ENCODE measurements at regions not wholly inside any gene's neighbourhood (a gene's known extent, or its start where the extent isn't known, plus 50 kb on each side); places are given as distances from the start of the nearest gene placed in this dataset.

GRCh38 chr9:18347386-18348082, 126.4 kb upstream of the ADAMTSL1 start:
- TF ChIP-seq, protein P1, sequence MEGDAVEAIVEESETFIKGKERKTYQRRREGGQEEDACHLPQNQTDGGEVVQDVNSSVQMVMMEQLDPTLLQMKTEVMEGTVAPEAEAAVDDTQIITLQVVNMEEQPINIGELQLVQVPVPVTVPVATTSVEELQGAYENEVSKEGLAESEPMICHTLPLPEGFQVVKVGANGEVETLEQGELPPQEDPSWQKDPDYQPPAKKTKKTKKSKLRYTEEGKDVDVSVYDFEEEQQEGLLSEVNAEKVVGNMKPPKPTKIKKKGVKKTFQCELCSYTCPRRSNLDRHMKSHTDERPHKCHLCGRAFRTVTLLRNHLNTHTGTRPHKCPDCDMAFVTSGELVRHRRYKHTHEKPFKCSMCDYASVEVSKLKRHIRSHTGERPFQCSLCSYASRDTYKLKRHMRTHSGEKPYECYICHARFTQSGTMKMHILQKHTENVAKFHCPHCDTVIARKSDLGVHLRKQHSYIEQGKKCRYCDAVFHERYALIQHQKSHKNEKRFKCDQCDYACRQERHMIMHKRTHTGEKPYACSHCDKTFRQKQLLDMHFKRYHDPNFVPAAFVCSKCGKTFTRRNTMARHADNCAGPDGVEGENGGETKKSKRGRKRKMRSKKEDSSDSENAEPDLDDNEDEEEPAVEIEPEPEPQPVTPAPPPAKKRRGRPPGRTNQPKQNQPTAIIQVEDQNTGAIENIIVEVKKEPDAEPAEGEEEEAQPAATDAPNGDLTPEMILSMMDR (IDR thresholded peaks at IDR 0.05; ENCODE audit: control insufficient read depth, insufficient read depth, low read depth, low read length, missing control alignments), result no peak
- no peak overlapping the region for H3K4me3 ChIP-seq (ENCODE audit: control insufficient read depth, low read depth, low read length)
- no peak for DNase-seq (ENCODE audit: low read depth)

DNA sequence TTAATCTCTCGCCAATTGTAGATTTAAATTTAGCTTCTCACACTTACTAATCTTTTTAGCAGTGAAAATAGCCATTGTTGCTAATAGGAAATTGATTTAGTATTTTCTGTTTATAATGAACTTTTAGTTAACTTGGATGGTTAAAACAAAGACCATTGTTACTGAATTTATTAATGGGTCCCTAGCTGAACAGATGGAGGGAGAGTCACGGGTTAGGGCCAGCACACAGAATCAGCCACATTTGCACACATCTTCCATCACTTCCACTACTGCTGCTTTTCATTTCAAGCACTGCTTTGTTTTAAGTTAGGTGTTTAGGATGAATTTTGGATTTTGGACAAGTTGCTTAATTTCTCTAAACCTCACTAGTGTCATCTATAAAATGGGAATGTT, 125.9 kb upstream of the ADAMTSL1 start:
- TF ChIP-seq, protein P1 (IDR thresholded peaks at IDR 0.05; ENCODE audit: control insufficient read depth, insufficient read depth, low read depth, low read length, missing control alignments), result no peak
- no peak for DNase-seq (ENCODE audit: low read depth)
- H3K4me3 ChIP-seq (ENCODE audit: control insufficient read depth, low read depth, low read length), result no peak overlapping the region

DNA sequence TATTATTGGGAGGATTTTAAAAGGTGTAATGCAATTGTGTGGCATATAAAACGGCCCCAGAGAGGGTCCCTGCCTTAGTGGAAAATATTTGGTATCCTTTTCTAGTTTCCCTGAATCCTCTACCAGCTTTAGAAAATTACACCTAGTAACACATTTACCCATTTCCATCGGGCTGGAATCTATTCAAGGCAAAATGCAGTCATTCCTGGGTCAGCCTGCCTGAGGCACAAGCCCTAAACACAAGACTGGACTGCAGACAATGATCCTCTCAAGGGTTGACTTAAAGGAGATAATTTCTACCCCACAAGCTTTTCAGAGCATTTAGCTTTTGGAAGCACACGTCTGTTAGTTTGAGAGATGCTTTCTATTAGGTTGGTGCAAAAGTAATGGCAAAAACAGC, 124.4 kb upstream of the ADAMTSL1 start:
- H3K4me3 ChIP-seq (ENCODE audit: control insufficient read depth, low read depth, low read length), result no peak overlapping the region
- TF ChIP-seq, protein P1 (IDR thresholded peaks at IDR 0.05; ENCODE audit: control insufficient read depth, insufficient read depth, low read depth, low read length, missing control alignments), result no peak
- no peak for DNase-seq (ENCODE audit: low read depth)

GRCh38 chr9:18350036-18350435, 123.9 kb upstream of the ADAMTSL1 start:
- H3K4me3 ChIP-seq (ENCODE audit: control insufficient read depth, low read depth, low read length), result no peak overlapping the region
- DNase-seq (ENCODE audit: low read depth), result no peak
- TF ChIP-seq, protein P1 (IDR thresholded peaks at IDR 0.05; ENCODE audit: control insufficient read depth, insufficient read depth, low read depth, low read length, missing control alignments), result no peak

GRCh38 chr9:18350995-18351595, 122.9 kb upstream of the ADAMTSL1 start:
- no peak for DNase-seq (ENCODE audit: low read depth)
- H3K4me3 ChIP-seq (ENCODE audit: control insufficient read depth, low read depth, low read length), result no peak overlapping the region
- TF ChIP-seq, protein P1 (IDR thresholded peaks at IDR 0.05; ENCODE audit: control insufficient read depth, insufficient read depth, low read depth, low read length, missing control alignments), result no peak

GRCh38 chr9:18352711-18353110, 121.2 kb upstream of the ADAMTSL1 start:
- H3K4me3 ChIP-seq (ENCODE audit: control insufficient read depth, low read depth, low read length), result no peak overlapping the region
- no peak for DNase-seq (ENCODE audit: low read depth)
- TF ChIP-seq, protein P1 (IDR thresholded peaks at IDR 0.05; ENCODE audit: control insufficient read depth, insufficient read depth, low read depth, low read length, missing control alignments), result no peak

All from AG09309 (cell line).